ENCODE measurements at regions not wholly inside any gene's neighbourhood (a gene's known extent, or its start where the extent isn't known, plus 50 kb on each side); places are given as distances from the start of the nearest gene placed in this dataset.
"Not testable (repeated sequence)": the region's sequence is repeated elsewhere in the genome, so short reads cannot be mapped to it uniquely, and the experiment has no call there.

DNA sequence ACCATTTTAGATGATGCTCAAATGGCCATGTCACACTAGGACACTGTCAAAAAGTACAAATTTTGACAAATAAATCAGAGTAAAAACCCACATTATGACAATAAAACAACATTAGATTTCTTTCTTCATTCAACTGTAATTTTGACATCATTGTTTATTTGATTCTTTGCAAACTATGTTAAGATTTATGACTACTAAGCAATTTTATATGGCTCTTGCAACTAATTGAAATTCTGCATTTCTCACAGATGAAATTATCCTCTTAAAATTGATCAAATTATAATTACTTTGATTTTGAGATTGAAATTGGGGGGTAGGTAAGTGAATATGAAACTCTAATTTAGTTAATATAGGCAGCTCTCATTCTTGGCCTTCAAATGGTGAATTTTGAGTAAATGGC lies 59.8 kb downstream of the ATOH1 start:
- DNase-seq, result no peak

DNA sequence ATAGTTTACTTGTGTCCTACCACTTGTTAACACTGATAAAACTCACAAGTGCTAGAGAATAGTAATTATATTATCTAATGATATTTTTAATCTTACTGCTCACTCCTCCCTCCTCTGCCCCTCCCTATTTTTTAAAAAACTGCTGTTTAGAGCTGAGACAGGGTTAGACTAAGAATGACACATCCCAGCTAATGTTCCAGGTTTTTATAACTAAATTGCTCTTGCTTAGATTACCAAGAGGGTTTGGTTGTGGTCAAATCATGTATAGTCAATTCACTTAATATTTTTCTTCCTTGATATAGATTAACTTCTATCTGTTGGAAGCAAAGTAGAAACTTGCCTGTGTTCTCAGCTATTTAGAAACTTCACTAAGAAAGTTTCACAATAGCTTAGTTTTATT lies 60.2 kb downstream of the ATOH1 start:
- no peak for DNase-seq

DNA sequence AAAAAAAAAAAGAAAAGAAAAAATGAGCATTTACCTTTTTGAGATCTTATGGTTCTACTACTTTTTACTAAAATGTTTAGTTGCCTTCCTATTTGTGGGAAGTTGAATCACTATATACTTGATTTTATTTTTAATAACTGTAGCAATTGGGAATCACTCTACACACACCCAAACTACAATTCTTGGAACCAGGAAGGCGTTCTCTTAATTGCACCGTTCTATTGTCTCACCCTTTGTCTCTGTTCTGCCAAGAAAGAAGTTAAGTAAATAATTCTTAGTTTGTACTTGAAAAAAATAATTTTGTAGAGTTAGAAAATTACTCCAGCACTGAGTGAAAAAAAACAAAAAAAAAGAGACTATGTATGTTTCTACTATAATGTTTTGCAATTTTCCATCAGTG lies 62.7 kb downstream of the ATOH1 start:
- DNase-seq, result no peak

DNA sequence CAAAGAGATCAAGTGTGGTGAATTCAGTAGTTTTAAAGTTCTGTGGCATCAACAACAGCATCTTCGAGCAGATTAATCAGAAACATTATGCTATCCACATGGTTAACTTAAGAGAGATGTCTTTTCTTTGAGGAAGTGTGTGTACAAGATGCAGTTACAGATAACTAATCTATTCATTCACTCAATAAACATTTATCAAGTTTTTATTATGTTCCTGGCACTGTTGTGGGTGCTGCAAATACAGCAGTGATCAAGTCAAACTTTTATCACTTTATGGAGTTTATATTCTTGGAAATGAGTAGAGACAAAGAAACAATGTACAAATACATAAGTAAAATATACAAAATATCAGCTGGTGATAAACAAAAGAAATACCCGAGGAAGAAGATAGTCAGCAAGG lies 66.4 kb downstream of the ATOH1 start:
- no peak for DNase-seq

DNA sequence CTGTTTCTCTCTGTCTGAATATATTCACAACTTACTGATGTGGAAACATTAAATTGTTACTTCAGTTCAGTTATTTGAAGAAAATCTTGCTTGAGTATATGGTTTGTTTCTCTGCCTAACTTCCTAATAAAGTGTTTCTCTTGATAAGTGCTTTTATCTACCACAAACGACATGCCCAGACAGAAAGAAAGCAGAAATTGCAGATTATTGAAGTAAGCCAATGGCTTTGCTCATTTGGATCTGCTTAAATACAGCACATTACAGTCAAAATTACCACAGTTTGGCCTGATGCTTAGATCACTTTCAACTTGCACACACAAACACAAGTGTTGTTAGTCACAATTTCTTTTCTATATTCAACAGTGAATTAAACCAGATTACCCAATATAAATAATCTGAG lies 68.0 kb downstream of the ATOH1 start:
- no peak for DNase-seq

DNA sequence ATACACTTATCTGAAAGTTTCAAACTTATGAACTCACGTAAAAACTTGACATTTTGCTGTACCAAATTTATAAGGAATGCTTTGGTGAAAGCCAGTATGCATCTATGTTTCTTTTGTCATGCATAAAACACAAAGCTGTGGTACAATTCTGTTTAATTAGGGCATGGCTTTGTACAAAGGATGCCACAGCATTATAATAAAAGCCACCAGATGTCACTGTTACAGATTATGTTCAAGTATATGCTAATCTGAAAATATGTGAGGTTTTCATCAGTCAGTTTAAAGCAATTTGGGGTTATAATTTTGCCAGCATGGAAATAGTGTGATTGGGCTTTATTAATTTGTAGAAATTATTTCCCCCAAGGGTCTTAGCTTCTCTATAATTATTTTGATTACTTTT lies 69.0 kb downstream of the ATOH1 start:
- no peak for DNase-seq

DNA sequence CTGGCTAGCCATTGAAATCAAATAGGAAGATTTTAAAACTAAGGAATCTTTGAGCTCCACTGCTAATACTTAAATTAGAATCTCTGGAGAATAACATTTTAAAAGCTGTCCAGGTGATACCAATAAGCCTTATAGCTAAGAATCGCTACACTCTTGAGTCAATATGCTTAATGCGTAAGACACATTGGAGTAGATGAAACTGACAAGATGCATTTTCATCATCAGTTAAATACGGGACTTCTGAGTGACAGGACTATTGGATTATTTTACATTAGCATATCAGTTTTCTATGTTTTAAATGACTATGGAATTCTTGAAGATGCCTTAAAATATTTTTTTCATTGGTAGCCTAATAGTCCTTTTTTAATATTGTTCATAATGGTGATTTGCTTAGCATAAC lies 80.2 kb downstream of the ATOH1 start:
- DNase-seq, result no peak

DNA sequence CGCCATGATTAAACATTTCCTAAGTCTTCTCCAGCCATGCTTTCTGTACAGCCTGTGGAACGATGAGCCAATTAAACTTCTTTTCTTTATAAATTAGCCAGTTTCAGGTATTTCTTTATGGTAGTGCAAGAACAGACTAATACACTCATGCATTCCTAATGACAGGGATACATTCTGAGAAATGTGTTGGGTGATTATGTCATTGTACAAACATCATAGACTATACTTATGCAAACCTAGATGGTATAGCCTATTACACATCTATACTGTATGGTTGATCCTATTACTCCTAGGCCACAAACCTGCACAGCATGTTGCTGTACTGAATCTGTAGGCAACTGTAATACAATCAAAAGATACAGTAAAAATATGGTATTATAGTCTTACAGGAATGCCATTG lies 83.1 kb downstream of the ATOH1 start:
- no peak for DNase-seq

DNA sequence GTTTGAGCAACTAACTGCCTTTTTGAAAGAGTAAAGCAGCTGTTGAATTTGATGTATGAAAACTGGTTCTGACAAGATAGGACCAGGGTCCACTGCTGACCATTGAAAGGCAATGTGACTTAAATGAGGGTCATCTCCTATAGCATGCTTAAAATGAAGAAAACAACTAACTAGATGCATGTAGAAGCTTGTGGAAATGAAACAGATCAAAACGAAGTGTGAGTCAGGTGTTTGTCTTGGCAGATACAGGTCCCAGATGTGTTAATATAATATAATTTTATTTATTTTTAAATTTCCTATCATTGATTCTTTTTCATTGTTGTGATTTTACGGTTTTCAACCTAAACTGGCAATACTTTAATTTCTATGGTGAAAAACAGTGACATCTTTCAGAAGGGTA lies 83.6 kb downstream of the ATOH1 start:
- DNase-seq, result no peak

DNA sequence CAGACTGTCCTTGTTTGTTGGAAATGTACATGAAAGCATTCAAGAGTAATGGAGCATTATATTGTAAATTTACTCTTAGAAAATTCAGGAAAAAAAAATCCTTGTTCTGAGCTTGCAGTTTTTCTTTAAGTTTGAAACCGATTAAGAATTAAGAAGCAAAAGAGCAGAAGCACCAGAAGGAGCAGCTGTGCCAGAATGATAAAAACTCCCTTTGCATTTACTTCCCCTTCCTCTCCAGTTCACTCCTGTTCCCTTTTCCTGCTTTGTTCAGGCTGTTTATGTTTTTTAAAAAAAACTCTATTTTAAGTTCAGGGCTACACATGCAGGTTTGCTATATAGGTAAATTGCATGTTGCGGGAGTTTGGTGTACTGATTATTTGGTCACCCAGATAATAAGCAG lies 90.3 kb downstream of the ATOH1 start:
- DNase-seq, result no peak

DNA sequence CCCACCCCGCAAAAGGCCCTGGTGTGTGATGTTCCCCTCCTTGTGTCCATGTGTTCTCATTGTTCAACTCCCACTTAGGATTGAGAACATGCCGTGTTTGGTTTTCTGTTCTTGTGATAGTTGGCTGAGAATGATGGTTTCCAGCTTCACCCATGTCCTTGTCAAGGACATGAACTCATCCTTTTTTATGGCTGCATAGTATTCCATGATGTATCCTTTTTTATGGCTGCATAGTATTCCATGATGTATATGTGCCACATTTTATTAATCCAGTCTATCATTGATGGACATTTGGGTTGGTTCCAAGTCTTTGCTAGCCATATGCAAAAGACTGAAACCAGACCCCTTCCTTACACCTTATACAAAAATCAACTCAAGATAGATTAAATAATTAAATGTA lies 95.0 kb downstream of the ATOH1 start:
- DNase-seq, result not testable (repeated sequence)

DNA sequence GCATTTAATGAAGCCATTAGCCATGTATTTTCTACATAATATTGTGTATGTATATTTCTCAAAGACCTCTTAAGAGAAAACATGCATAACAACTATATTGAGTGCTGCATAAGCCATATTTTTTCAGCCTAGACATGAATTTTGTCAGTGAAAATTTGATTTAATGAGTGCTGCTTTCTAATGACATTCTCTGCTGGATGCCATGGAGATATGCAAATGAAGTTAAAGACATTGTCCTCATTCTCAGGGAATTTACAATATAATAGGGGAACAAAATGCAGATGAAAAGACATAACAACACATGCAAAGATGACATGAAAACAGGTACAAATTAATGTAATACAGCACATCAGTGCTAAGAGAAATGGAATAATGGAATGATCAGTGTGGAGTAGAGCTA lies 118.7 kb downstream of the ATOH1 start:
- no peak for DNase-seq

DNA sequence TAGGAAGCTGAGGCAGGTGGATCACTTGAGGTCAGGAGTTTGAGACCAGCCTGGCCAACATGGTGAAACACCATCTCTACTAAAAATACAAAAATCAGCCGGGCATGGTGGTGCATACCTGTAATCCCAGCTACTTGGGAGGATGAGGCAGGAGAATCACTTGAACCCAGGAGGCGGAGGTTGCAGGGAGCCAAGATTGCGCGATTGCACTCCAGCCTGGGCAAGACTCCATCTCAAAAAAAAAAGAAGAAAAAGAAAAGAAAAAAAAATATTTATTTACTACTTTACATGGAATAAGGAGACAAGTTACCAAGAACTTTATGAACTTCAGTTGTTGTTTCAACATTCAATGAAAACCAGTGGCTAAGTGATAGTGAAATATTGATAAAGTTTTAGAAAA lies 121.7 kb downstream of the ATOH1 start:
- DNase-seq, result not testable (repeated sequence)

DNA sequence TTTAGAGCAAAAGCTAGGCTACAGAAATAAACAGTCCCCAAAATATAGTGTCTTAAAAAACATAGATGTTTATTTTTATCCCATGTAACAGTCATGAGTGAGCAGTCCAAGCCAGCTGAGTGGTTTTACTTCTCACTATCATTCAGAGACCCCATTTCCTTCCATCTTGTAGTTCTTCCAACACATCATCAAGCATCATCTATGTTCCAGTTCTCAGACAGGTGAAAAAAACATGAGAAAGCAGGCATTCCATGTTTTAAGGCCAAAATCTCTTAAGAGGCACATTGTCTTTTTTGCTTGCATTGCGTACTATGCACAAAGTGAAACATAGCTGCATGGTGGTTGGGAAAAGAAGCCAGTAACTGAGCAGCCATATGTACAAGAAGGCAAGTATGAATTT lies 128.6 kb downstream of the ATOH1 start:
- DNase-seq, result no peak

DNA sequence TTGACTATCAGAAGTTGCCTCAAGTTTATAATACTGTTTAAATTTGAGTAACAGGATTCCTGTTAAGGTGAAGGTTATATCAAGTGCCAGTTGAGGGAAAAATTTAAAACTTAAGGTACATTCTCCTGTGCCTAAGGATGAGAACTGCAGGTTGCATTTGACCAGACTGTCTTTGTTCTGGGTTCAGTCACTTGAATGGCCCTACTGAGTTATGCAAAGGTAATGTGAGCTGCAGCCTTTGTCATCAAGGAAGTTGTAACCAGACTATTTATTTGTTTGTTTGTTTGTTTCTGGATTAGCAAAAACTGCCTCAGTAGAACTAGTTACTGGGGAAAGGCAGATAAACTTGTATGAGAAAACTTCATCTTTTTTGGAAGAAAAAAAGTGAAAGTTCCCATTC lies 131.9 kb downstream of the ATOH1 start:
- no peak for DNase-seq

DNA sequence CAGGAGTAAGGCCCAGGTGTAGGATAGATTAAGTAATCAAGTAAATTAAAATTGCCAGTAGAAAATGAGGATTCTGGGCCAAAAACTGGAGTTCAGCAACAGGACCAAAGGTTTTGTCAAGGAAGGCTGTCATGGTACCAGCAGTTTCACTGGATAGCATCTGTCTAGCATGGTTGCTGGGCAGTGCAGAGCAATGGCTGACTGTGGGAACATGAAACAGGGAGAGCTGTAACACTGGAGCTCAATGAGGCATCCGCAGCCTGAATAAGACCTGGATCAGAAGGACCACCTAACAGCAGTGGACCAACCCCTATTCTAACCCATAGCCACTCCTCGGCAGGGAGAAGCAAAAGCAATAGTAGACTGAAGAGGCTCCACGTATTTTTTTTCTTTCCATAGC lies 132.4 kb downstream of the ATOH1 start:
- no peak for DNase-seq

DNA sequence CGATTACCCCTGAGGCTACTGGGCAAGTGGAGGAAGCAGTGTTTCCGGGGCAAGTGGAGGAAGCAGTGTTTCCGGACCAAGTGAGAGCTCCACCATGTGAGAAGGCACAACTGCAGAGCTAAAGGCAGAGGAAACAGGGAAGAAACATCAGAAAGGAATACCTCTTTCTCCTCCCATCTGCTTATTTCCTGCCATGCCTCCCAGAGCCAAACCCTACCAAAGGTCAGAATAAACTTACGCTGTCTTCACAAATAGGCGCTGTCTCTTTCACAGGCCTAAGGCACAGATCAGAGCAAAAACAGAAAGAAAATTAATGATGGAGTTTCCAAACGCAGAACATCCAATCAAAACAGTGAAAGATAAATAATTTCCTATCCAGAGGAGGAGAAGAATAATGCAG lies 153.0 kb downstream of the ATOH1 start:
- no peak for DNase-seq

DNA sequence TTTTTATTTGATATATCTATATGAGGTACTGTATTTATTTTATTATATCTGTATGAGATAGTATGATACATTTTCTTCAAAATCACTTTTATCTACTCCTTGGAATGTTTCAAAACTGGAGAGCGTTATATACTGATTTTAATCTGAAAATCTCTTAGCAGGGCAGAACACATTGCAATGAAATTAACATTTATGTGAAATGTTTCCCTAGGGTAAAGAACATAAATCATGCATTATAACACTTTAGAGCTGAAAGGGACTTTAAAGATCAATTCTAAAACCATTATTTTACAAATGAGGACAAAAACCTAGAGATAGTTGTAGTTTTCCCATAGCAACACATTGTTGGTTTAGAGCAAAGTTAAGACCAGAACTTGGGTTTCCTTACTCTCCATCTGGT lies 153.7 kb downstream of the ATOH1 start:
- DNase-seq, result no peak

DNA sequence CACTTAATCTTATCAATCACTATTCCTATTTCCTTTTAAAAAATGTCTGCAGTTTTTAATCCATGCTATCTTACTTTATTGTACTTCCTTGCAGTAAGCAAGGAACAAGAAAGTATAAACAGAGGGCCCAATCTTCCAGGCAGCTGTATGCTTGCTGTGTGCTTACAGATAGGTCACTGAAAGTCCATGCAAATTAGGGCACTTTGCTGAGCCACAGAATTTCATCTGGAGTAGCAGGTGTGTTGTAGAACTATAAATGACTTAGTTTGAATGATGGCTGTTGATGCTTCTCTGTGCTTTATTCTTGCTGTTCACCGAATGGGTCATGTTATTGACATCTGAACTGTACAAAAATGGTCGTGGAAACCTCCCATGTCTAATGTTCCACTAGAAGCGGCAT lies 154.6 kb downstream of the ATOH1 start:
- DNase-seq, result no peak

DNA sequence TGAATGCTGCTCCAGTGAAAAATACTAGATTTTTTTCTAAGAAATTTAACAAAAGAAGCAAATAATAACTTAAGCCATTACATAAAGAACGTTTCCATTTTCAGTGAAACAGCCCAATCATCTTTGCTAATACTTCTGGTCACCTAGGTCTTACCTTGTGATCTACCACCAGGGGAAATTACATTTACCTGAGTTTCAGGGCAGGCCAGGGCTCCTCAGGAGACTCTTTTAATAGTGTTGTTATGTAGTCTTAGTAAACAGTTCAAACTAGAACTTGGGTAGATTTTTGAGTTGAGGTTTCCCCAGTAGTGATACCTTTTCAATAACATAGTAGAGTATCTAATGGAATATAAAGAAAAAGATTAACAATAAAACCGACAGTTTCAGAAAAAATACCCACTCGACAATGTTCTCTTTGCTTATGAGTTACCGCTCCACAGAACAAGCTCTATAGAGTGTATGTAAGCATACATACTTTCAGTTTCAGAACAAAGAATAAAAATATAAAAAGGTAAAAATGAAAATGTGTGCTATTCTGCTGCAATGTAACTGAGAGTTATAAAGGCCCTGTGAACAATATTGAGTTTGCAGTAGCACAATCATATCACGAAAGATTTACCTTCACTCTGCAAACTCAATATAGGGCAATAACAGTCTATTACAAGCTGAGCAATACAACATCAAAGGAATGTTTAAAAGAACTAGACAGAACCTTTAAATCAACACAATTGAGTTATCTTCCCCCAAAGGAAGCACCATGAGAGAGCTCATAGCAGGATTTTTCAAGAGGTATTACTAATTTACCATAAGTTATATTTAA lies 165.8 kb downstream of the ATOH1 start:
- DNase-seq, result no peak

DNA sequence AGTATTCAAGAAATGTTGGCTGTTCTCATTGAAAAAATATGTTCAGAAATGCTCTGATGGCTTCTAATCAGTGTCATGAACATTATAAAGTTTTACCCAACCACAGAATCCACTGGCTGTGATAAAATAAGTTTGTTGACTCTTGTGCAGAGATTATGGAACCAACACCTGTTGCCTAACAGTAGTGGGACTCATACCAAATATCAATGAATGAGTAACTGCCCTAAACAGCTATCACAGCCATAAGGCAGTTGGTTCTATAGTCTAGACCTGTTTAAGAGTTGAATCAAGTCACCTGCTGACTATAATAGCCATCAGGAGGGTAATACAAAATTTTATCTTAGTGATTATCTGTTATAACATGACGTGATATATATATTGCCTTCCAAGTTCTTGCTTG lies 168.3 kb downstream of the ATOH1 start:
- DNase-seq, result no peak

DNA sequence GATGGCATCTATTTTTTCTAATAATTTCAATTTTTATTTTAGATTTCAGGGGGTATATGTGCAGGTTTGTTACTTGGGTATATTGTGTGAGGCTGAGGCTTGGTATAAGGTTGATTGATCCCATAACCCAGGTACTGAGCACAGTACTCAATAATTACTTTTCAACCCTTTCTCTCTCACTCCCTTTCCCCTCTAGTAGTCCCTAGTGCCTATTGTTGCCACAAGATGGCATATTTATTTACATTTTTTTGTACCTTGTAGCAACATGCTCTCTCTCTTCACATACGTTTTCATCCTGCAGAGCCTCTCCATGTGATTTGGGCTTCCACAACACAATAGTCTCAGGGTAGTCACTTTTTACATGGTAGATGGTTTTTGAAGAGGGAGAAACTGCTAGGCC lies 172.0 kb downstream of the ATOH1 start:
- no peak for DNase-seq

DNA sequence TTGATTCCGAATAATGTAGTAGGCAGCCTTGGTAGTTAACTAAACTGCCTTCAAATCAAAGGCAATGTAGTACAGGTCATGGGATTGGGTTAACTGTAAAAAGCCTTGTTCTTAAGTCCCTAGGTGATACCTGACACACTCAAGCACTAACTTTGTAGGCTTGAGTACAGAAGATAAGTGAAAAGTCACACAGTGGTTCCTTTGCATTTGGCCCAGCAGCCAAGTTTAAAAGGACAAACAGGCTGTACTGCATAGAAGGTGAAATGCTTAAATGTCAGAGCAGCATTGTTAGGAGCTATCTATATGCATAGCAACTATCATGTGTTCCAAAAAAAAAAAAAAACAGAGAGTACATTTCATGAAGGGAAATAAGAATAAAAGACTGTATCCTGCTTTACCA lies 178.4 kb downstream of the ATOH1 start:
- no peak for DNase-seq

DNA sequence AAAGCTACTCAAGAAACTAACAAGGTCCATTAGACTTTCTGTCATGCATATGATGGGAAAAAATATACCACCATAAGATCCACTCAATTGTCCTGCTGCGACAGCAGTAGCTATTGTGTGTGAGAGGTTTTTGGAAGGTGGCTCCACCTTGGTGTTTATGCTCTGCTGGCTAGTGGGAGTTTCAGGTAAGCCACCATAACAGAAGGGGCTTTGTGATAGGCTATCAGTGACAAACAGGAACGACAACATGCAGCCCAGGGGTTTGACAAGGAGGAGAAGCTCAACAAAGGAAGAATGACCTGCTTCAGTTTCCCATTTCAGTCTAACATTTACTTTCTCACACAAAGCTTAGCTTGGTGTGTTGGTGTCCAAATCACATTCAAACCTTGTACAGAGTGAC lies 182.6 kb downstream of the ATOH1 start:
- no peak for DNase-seq

DNA sequence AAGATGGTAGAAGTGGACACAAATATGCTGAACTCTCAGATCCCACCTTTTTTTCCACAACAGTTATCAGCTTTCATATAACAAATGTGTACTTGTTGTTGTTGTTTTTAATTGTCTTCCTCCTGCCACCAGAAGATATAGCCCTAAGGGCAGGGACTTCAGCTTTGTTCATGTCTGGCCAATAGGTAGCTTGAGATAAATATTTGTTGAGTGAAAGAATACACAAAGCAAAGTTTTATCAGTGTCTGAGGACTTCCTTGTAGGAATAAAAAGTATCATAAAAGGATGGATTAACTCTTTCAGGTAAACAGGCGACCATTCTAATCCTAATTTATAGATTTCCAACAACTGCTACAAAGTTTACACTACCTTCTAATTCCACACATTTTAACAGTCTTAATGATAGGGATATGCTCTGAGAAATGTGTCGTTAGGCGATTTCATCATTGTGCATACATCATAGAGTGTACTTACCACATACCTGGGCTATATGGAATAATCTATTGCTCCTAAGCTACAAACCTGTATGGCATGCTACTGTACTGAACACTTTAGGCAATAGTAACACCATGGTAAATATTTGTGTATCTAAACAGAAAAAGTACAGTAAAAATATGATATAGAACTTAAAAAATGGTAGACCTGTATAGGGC lies 186.1 kb downstream of the ATOH1 start:
- no peak for DNase-seq
